Adrenal gland (tissue), 9 donors: ENCODE measurements at regions not wholly inside any gene's neighbourhood (a gene's known extent, or its start where the extent isn't known, plus 50 kb on each side); places are given as distances from the start of the nearest gene placed in this dataset.

Source experiments
- DNase-seq, 7 donors: peaks; one replicate each; pipeline ENCODE4 v3.0.0-alpha.2; 2019 to 2020
- H3K27ac ChIP-seq, 5 donors: fragments of 200-600 bp; sonication (generic) in 4 of 5; 1 replicate in 3 of 5; 2 replicates in 2 of 5; pipeline versions ENCODE4 v1.5.1 to v1.8.0; 2016 to 2020; ENCODE audit warnings: mild to moderate bottlenecking in 1 of 5
- H3K27me3 ChIP-seq: fragments of 200-600 bp; 2 replicates; pipeline ENCODE4 v1.8.0; 2021
- H3K36me3 ChIP-seq, 2 donors: fragments of 200-600 bp; replicated peaks in 1 of 2; 1 replicate in 1 of 2; 2 replicates in 1 of 2; pipeline versions ENCODE4 v1.5.1 to v1.8.0; 2018 to 2022
- H3K4me1 ChIP-seq, 2 donors: fragments of 200-600 bp; replicated peaks in 1 of 2; 1 replicate in 1 of 2; 2 replicates in 1 of 2; pipeline versions ENCODE4 v1.5.1 to v1.8.0; 2018 to 2021
- H3K4me3 ChIP-seq, 4 donors: fragments of 200-600 bp; sonication (generic) in 3 of 4; one replicate each; pipeline ENCODE4 v1.5.1; 2016 to 2018
- H3K9me3 ChIP-seq, 3 donors: fragments of 200-600 bp; sonication (generic) in 1 of 3; replicated peaks in 1 of 3; 1 replicate in 2 of 3; 2 replicates in 1 of 3; pipeline versions ENCODE4 v1.5.1 to v1.8.0; 2016 to 2021
- CTCF ChIP-seq, 6 experiments: fragments of 450-650 bp in 4 of 6; fragments of 200-600 bp in 2 of 6; sonication (generic) in 1 of 6; IDR thresholded peaks; 1 replicate in 5 of 6; 2 replicates in 1 of 6; pipeline versions ENCODE4 v1.5.1 to v1.8.0; 2016 to 2021; ENCODE audit warnings: antibody characterized with exemption in 6 of 6, mild to moderate bottlenecking in 2 of 6, moderate library complexity in 1 of 6
- POLR2A ChIP-seq, 2 donors: fragments of 450-650 bp; IDR thresholded peaks; one replicate each; pipeline ENCODE4 v1.6.1; 2017; ENCODE audit warnings: antibody characterized with exemption in 2 of 2, mild to moderate bottlenecking in 2 of 2, moderate library complexity in 1 of 2
- WGBS, 4 donors: extraction: QIAGEN DNeasy Blood & Tissue Kit in 2 of 4; methylation state at CpG; one replicate each; pipeline versions ENCODE4 v1.1.5 to v1.1.7; 2013 to 2017; 5-methylcytosine and 5-hydroxymethylcytosine counted together
- intact Hi-C, 2 donors: fragments of 100-400 bp; cut with DNase I; formaldehyde crosslinking; loops; one replicate each; pipeline versions ENCODE4 v1.14.1 to v1.15.0; 2022 to 2023
- donor health status: healthy with polysubstance abuse.
- donor health status: Bipolar disorder and iron deficiency.
- donor health status: DM: yes; HTN: yes; CAD: no.
- donor health status: DM: no; HTN: no; CAD: no.
- donor health status: DM: no; HTN: no; CAD: no.

- Histone ChIP-seq H3K9me3 (no peaks in the 10 kb centered on the region), H3K27ac (no peak overlapping the region), H3K4me1 (no peaks in the 10 kb centered on the region), H3K27me3 (no peaks in the 10 kb centered on the region), H3K36me3 (no peaks in the 10 kb centered on the region), H3K4me3 (no peak overlapping the region)
- WGBS, 4 donors, result 72 to 75% (median 74%) methylated on average over 3 of the region's 3 CpGs
- intact Hi-C loops, result no loop called here
- DNase-seq, result no peak
- TF ChIP-seq POLR2A (IDR thresholded peaks at IDR 0.05) (no peak), CTCF (IDR thresholded peaks at IDR 0.05) (no peak)
These were observed 314.2 kb downstream of the C4orf33 start for GRCh38 chr4:129410115-129410514.

GRCh38 chr4:129415004-129415403 is 319.1 kb downstream of the C4orf33 start:
- TF ChIP-seq POLR2A (IDR thresholded peaks at IDR 0.05), result no peak
- TF ChIP-seq CTCF (IDR thresholded peaks at IDR 0.05), result no peak
- no peaks in the 10 kb centered on the region for H3K27me3 ChIP-seq
- no peak overlapping the region for H3K4me3 ChIP-seq
- intact Hi-C loops, result no loop called here
- DNase-seq, result no peak
- whole genome bisulfite sequencing, 4 donors, result 62 to 69% (median 67%) methylated on average over 1 of the region's 1 CpG
- no peak overlapping the region for H3K27ac ChIP-seq
- no peaks in the 10 kb centered on the region for H3K4me1 ChIP-seq
- H3K36me3 ChIP-seq, result no peaks in the 10 kb centered on the region
- no peaks in the 10 kb centered on the region for H3K9me3 ChIP-seq

GRCh38 chr4:129420637-129421036 is 324.7 kb downstream of the C4orf33 start:
- TF ChIP-seq POLR2A (IDR thresholded peaks at IDR 0.05) (no peak), CTCF (IDR thresholded peaks at IDR 0.05) (no peak)
- Histone ChIP-seq H3K4me3 (no peak overlapping the region), H3K27ac (no peak overlapping the region), H3K4me1 (no peaks in the 10 kb centered on the region), H3K9me3 (no peaks in the 10 kb centered on the region), H3K36me3 (no peaks in the 10 kb centered on the region), H3K27me3 (no peaks in the 10 kb centered on the region)
- DNase-seq, result no peak
- intact Hi-C loops, result no loop called here
- WGBS, 4 donors, result 35 to 57% (median 42%) methylated on average over 1 of the region's 1 CpG

- TF ChIP-seq CTCF (IDR thresholded peaks at IDR 0.05), result no peak
- no peak for TF ChIP-seq POLR2A (IDR thresholded peaks at IDR 0.05)
- Histone ChIP-seq H3K4me1 (no peaks in the 10 kb centered on the region), H3K27ac (no peak overlapping the region), H3K9me3 (no peaks in the 10 kb centered on the region), H3K4me3 (no peak overlapping the region), H3K27me3 (no peaks in the 10 kb centered on the region), H3K36me3 (no peaks in the 10 kb centered on the region)
- DNase-seq, result no peak
- intact Hi-C loops, result no loop called here
These were observed 326.3 kb downstream of the C4orf33 start for GRCh38 chr4:129422277-129422676.
